Osteocyte (in vitro differentiated cells): ENCODE measurements at regions not wholly inside any gene's neighbourhood (a gene's known extent, or its start where the extent isn't known, plus 50 kb on each side); places are given as distances from the start of the nearest gene placed in this dataset.

Experiments
- DNase-seq: peaks from one replicate; pipeline ENCODE4 v3.0.0; 2021; ENCODE audit warnings: mixed read lengths; ENCODE audit not compliant: unreplicated experiment; ENCODE audit errors: extremely low spot score
- H3K27ac Mint-ChIP-seq: one replicate; pipeline ENCODE4 v1.8.0; 2021; ENCODE audit warnings: mild to moderate bottlenecking, mixed read lengths; ENCODE audit not compliant: unreplicated experiment
- H3K27me3 Mint-ChIP-seq: one replicate; pipeline ENCODE4 v1.8.0; 2021; ENCODE audit warnings: mixed read lengths; ENCODE audit not compliant: unreplicated experiment
- H3K36me3 Mint-ChIP-seq: one replicate; pipeline ENCODE4 v1.8.0; 2021; ENCODE audit warnings: mixed read lengths; ENCODE audit not compliant: unreplicated experiment
- H3K4me1 Mint-ChIP-seq: one replicate; pipeline ENCODE4 v1.8.0; 2021; ENCODE audit warnings: mixed read lengths; ENCODE audit not compliant: unreplicated experiment
- H3K4me3 Mint-ChIP-seq: one replicate; pipeline ENCODE4 v1.8.0; 2021; ENCODE audit warnings: mild to moderate bottlenecking, moderate library complexity, mixed read lengths; ENCODE audit not compliant: unreplicated experiment
- H3K9me3 Mint-ChIP-seq: one replicate; pipeline ENCODE4 v1.8.0; 2021; ENCODE audit warnings: mixed read lengths; ENCODE audit not compliant: unreplicated experiment
- TF ChIP-seq, protein P1 (sequence below): fragments of 200-600 bp; sonication (generic); IDR thresholded peaks from 2 replicates; pipeline ENCODE4 v1.5.0; 2021; ENCODE audit warnings: antibody characterized with exemption, mild to moderate bottlenecking, moderate library complexity

DNA sequence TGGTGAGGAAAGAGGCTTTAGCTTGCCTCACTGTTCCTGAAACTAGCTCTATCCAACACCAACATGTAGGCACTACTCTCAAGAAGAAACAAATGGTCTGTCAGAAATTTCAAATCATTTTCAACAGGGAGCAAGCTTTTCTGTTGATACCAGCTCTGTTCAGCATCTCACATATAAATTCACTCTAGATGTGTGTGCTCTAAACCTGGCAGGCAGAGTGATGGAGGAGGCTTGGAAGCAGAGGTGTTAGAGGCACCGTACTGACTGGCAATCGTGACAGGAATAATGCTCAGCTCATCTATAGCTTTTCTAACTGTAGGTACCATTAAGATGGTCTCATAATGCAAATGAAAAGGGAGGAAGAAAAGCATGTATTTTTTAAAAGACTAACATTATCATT is 597.2 kb upstream of the NECTIN3 start:
- H3K4me3 Mint-ChIP-seq, result no peak overlapping the region
- TF ChIP-seq, protein P1, sequence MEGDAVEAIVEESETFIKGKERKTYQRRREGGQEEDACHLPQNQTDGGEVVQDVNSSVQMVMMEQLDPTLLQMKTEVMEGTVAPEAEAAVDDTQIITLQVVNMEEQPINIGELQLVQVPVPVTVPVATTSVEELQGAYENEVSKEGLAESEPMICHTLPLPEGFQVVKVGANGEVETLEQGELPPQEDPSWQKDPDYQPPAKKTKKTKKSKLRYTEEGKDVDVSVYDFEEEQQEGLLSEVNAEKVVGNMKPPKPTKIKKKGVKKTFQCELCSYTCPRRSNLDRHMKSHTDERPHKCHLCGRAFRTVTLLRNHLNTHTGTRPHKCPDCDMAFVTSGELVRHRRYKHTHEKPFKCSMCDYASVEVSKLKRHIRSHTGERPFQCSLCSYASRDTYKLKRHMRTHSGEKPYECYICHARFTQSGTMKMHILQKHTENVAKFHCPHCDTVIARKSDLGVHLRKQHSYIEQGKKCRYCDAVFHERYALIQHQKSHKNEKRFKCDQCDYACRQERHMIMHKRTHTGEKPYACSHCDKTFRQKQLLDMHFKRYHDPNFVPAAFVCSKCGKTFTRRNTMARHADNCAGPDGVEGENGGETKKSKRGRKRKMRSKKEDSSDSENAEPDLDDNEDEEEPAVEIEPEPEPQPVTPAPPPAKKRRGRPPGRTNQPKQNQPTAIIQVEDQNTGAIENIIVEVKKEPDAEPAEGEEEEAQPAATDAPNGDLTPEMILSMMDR, result no peak
- H3K4me1 Mint-ChIP-seq, result peaks cover 31% of the 10 kb centered on the region
- no peak for DNase-seq
- no peaks in the 10 kb centered on the region for H3K9me3 Mint-ChIP-seq
- H3K27ac Mint-ChIP-seq, result no peak overlapping the region
- H3K36me3 Mint-ChIP-seq, result no peaks in the 10 kb centered on the region
- no peaks in the 10 kb centered on the region for H3K27me3 Mint-ChIP-seq

DNA sequence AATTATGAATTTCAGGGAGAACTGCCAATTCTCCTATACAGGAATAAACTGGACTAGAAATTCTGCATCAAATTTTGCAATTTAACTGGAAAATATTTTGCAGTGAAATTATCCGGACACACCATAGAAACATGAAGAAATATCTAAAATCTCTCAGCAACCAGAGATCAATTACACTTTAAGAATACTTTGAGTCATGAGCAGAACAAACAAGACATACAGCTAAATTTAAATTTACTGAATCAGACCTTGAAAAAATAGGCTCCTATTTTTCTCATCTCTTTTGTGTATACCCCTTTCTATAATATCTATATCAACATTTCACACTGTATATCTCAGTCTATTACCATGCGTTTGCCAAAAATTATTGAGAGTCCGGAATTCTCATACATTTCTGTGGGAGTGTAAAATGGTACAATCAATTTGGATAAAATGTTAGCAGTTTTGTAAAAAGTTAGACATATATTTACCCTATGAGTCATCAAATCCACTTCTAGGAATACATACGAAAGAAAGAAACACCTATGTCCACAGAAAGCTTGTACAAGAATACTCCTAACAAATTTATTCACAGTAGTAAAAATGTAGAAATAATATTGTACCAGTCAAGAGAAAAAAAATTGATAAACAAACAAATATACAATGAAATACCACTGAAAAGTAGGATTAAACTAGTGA is 593.1 kb upstream of the NECTIN3 start:
- peaks cover 15% of the 10 kb centered on the region for H3K9me3 Mint-ChIP-seq

GRCh38 chr3:110479731-110480130 is 591.9 kb upstream of the NECTIN3 start:
- TF ChIP-seq, protein P1, result no peak
- peaks cover 20% of the 10 kb centered on the region for H3K9me3 Mint-ChIP-seq
- no peaks in the 10 kb centered on the region for H3K27me3 Mint-ChIP-seq

More for the DNA sequence above, 593.1 kb upstream of the NECTIN3 start:
- no peak for DNase-seq
- H3K36me3 Mint-ChIP-seq, result peaks cover 1% of the 10 kb centered on the region
- H3K27ac Mint-ChIP-seq, result no peak overlapping the region
- no peaks in the 10 kb centered on the region for H3K27me3 Mint-ChIP-seq
- TF ChIP-seq, protein P1, result no peak
- H3K4me3 Mint-ChIP-seq, result no peak overlapping the region
- H3K4me1 Mint-ChIP-seq, result peaks cover 20% of the 10 kb centered on the region

DNA sequence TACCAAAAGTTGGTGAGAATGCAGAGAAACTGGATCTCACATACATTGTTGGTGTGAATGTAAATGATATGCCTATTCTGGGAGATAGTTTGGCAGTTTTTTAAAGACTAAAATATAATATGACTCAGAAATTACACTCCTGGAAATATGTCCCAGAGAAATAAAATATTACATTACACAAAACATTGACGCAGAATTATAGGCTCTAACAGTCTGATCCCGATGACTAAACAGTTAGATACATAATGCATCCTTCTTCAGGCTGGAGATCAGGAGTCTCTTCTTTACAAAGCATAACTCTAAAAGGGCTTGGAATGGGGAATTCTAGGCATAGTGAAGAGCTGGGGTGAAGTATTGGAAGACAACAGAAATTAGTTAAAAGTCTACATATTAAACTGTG is 586.2 kb upstream of the NECTIN3 start:
- Mint-ChIP-seq H3K27ac (no peak overlapping the region), H3K36me3 (peaks cover 5% of the 10 kb centered on the region), H3K4me1 (peaks cover 2% of the 10 kb centered on the region), H3K27me3 (no peaks in the 10 kb centered on the region), H3K4me3 (no peak overlapping the region), H3K9me3 (peaks cover 51% of the 10 kb centered on the region)
- no peak for DNase-seq
- TF ChIP-seq, protein P1, result no peak

More at GRCh38 chr3:110479731-110480130, 591.9 kb upstream of the NECTIN3 start:
- H3K36me3 Mint-ChIP-seq, result peaks cover 1% of the 10 kb centered on the region
- H3K27ac Mint-ChIP-seq, result no peak overlapping the region
- DNase-seq, result no peak
- H3K4me3 Mint-ChIP-seq, result no peak overlapping the region
- H3K4me1 Mint-ChIP-seq, result peaks cover 20% of the 10 kb centered on the region

- H3K27ac Mint-ChIP-seq, result no peak overlapping the region
- DNase-seq, result no peak
- H3K36me3 Mint-ChIP-seq, result peaks cover 3% of the 10 kb centered on the region
- no peaks in the 10 kb centered on the region for H3K27me3 Mint-ChIP-seq
- H3K4me1 Mint-ChIP-seq, result peaks cover 2% of the 10 kb centered on the region
- no peak overlapping the region for H3K4me3 Mint-ChIP-seq
- TF ChIP-seq, protein P1, result no peak
- H3K9me3 Mint-ChIP-seq, result peaks cover 37% of the 10 kb centered on the region
These were observed 583.8 kb upstream of the NECTIN3 start for GRCh38 chr3:110487840-110488239.
